HEK293 (cell line): ENCODE measurements at regions not wholly inside any gene's neighbourhood (a gene's known extent, or its start where the extent isn't known, plus 50 kb on each side); places are given as distances from the start of the nearest gene placed in this dataset.

ENCODE experiments used
- CTCF ChIA-PET: fragments of 350-600 bp; formaldehyde crosslinking; extraction: SDS; loops from one replicate; lab custom pipeline; 2021; ENCODE audit warnings: antibody characterized with exemption; lab: Yijun Ruan, JAX
- POLR2A ChIA-PET: fragments of 300-600 bp; formaldehyde crosslinking; extraction: SDS; loops from one replicate; lab custom pipeline; 2020; ENCODE audit warnings: antibody characterized with exemption, inconsistent platforms; lab: Yijun Ruan, JAX
- H3K27ac ChIP-seq: fragments of 200-500 bp; sonication (Bioruptor generic); 2 replicates; pipeline ENCODE4 v1.5.1; 2014; ENCODE audit warnings: low read depth, low read length, control low read depth, inconsistent platforms; ENCODE audit errors: extremely low read depth
- H3K36me3 ChIP-seq, 2 experiments: fragments of 200-500 bp in 1 of 2; sonication (Bioruptor generic) in 1 of 2; 1 replicate in 1 of 2; 2 replicates in 1 of 2; pipeline ENCODE4 v1.5.1; 2014 to 2017; ENCODE audit warnings: inconsistent platforms in 2 of 2, low read length in 2 of 2; ENCODE audit not compliant: control insufficient read depth in 2 of 2, insufficient read depth in 1 of 2
- H3K4me1 ChIP-seq: fragments of 200-500 bp; sonication (Bioruptor generic); 2 replicates; pipeline ENCODE4 v1.5.1; 2014; ENCODE audit warnings: mild to moderate bottlenecking, low read length, inconsistent platforms; ENCODE audit not compliant: control insufficient read depth, insufficient read depth
- H3K4me3 ChIP-seq: 2 replicates; pipeline ENCODE4 v1.5.1; 2011; ENCODE audit warnings: low read depth, mild to moderate bottlenecking, control low read depth, low read length, moderate library complexity
- H3K9me3 ChIP-seq: fragments of 200-500 bp; sonication (Bioruptor generic); 2 replicates; pipeline ENCODE4 v1.5.1; 2014; ENCODE audit warnings: low read depth, low read length, inconsistent platforms; ENCODE audit not compliant: control insufficient read depth, insufficient read depth
- BCL11A ChIP-seq: fragments of 450-650 bp; formaldehyde crosslinking; IDR thresholded peaks from 2 replicates; pipeline ENCODE4 v1.5.1; 2016; ENCODE audit warnings: low read depth, missing biosample characterization, missing genetic modification characterization
- GLI2 ChIP-seq: fragments of 450-650 bp; formaldehyde crosslinking; IDR thresholded peaks from 2 replicates; pipeline ENCODE4; 2017; ENCODE audit warnings: missing biosample characterization, missing genetic modification characterization, low read depth, borderline replicate concordance
- HOXC10 ChIP-seq: sonication (generic); formaldehyde crosslinking; IDR thresholded peaks from 2 replicates; pipeline ENCODE4 v1.8.1; 2023; ENCODE audit warnings: mild to moderate bottlenecking, missing genetic modification reagents
- KLF1 ChIP-seq: fragments of 450-650 bp; formaldehyde crosslinking; IDR thresholded peaks from 2 replicates; pipeline ENCODE4 v1.5.1; 2016; ENCODE audit warnings: missing biosample characterization, missing genetic modification characterization
- MYNN ChIP-seq: fragments of 450-650 bp; formaldehyde crosslinking; IDR thresholded peaks from 2 replicates; pipeline ENCODE4 v1.5.1; 2016; ENCODE audit warnings: missing biosample characterization, missing genetic modification characterization, borderline replicate concordance
- PBX3 ChIP-seq: sonication (generic); formaldehyde crosslinking; IDR thresholded peaks from 2 replicates; pipeline ENCODE4 v1.8.1; 2022; ENCODE audit warnings: mild to moderate bottlenecking, moderate library complexity, missing genetic modification reagents
- PRDM1 ChIP-seq: fragments of 450-650 bp; formaldehyde crosslinking; IDR thresholded peaks from 2 replicates; pipeline ENCODE4; 2016; ENCODE audit warnings: missing biosample characterization, missing genetic modification characterization
- PRDM6 ChIP-seq: fragments of 450-650 bp; formaldehyde crosslinking; IDR thresholded peaks from 2 replicates; pipeline ENCODE4 v1.5.1; 2017; ENCODE audit warnings: missing biosample characterization, missing genetic modification characterization
- SETDB1 ChIP-seq: IDR thresholded peaks from one replicate; pipeline ENCODE4 v1.6.1; 2017; ENCODE audit warnings: mild to moderate bottlenecking, low read length, moderate library complexity, mixed read lengths; ENCODE audit not compliant: insufficient read length
- ZNF174 ChIP-seq: fragments of 450-650 bp; formaldehyde crosslinking; IDR thresholded peaks from 2 replicates; pipeline ENCODE4 v1.5.0; 2017; ENCODE audit warnings: missing biosample characterization, mild to moderate bottlenecking, missing genetic modification characterization
- ZNF2 ChIP-seq: fragments of 450-650 bp; formaldehyde crosslinking; IDR thresholded peaks from 2 replicates; pipeline ENCODE4 v1.5.1; 2016; ENCODE audit warnings: missing biosample characterization, missing genetic modification characterization
- ZNF239 ChIP-seq: fragments of 450-650 bp; formaldehyde crosslinking; IDR thresholded peaks from 2 replicates; pipeline ENCODE4 v1.5.1; 2016; ENCODE audit warnings: missing biosample characterization, missing genetic modification characterization
- ZNF302 ChIP-seq: fragments of 450-650 bp; formaldehyde crosslinking; IDR thresholded peaks from 2 replicates; pipeline ENCODE4 v1.5.1; 2016; ENCODE audit warnings: missing biosample characterization, missing genetic modification characterization, low read depth
- ZNF311 ChIP-seq: fragments of 450-650 bp; formaldehyde crosslinking; IDR thresholded peaks from 2 replicates; pipeline ENCODE4 v1.5.1; 2017; ENCODE audit warnings: missing biosample characterization, missing genetic modification characterization, borderline replicate concordance
- ZNF37A ChIP-seq: fragments of 450-650 bp; IDR thresholded peaks from 2 replicates; pipeline ENCODE4 v1.5.1; 2018; ENCODE audit warnings: missing biosample characterization, missing genetic modification characterization
- ZNF394 ChIP-seq: fragments of 450-650 bp; formaldehyde crosslinking; IDR thresholded peaks from 2 replicates; pipeline ENCODE4 v1.5.1; 2016; ENCODE audit warnings: missing biosample characterization, missing genetic modification characterization, mild to moderate bottlenecking, moderate library complexity, borderline replicate concordance
- ZNF433 ChIP-seq: fragments of 450-650 bp; formaldehyde crosslinking; IDR thresholded peaks from 2 replicates; pipeline ENCODE4 v1.5.1; 2016; ENCODE audit warnings: missing biosample characterization, missing genetic modification characterization, low read depth
- ZNF510 ChIP-seq: fragments of 450-650 bp; formaldehyde crosslinking; IDR thresholded peaks from 2 replicates; pipeline ENCODE4 v1.5.1; 2018; ENCODE audit warnings: mild to moderate bottlenecking, missing genetic modification characterization, missing biosample characterization; ENCODE audit not compliant: insufficient replicate concordance
- ZNF530 ChIP-seq: fragments of 450-650 bp; formaldehyde crosslinking; IDR thresholded peaks from 2 replicates; pipeline ENCODE4 v1.5.1; 2016; ENCODE audit warnings: low read depth, missing biosample characterization, missing genetic modification characterization
- ZNF561 ChIP-seq: fragments of 450-650 bp; IDR thresholded peaks from 2 replicates; pipeline ENCODE4 v1.5.1; 2018; ENCODE audit warnings: missing biosample characterization, missing genetic modification characterization, borderline replicate concordance
- ZNF585B ChIP-seq: fragments of 450-650 bp; formaldehyde crosslinking; IDR thresholded peaks from 2 replicates; pipeline ENCODE4 v1.5.1; 2016; ENCODE audit warnings: missing biosample characterization, missing genetic modification characterization
- ZNF600 ChIP-seq: fragments of 450-650 bp; formaldehyde crosslinking; IDR thresholded peaks from 2 replicates; pipeline ENCODE4 v1.5.1; 2016; ENCODE audit warnings: missing biosample characterization, missing genetic modification characterization
- ZNF624 ChIP-seq: fragments of 450-650 bp; formaldehyde crosslinking; IDR thresholded peaks from 2 replicates; pipeline ENCODE4 v1.5.1; 2017; ENCODE audit warnings: missing biosample characterization, missing genetic modification characterization
- ZNF639 ChIP-seq: fragments of 450-650 bp; formaldehyde crosslinking; IDR thresholded peaks from 2 replicates; pipeline ENCODE4 v1.5.1; 2016; ENCODE audit warnings: missing biosample characterization, missing genetic modification characterization
- ZNF645 ChIP-seq: fragments of 450-650 bp; formaldehyde crosslinking; IDR thresholded peaks from 2 replicates; pipeline ENCODE4; 2016; ENCODE audit warnings: missing biosample characterization, missing genetic modification characterization
- ZNF677 ChIP-seq: fragments of 450-650 bp; IDR thresholded peaks from 2 replicates; pipeline ENCODE4 v1.5.0; 2018; ENCODE audit warnings: missing biosample characterization, mild to moderate bottlenecking, missing genetic modification characterization, moderate library complexity
- ZNF704 ChIP-seq: fragments of 450-650 bp; formaldehyde crosslinking; IDR thresholded peaks from 2 replicates; pipeline ENCODE4 v1.5.1; 2016; ENCODE audit warnings: missing biosample characterization, missing genetic modification characterization
- ZNF747 ChIP-seq: fragments of 450-650 bp; formaldehyde crosslinking; IDR thresholded peaks from 2 replicates; pipeline ENCODE4 v1.5.1; 2016; ENCODE audit warnings: missing biosample characterization, missing genetic modification characterization

GRCh38 chr1:195241066-195241465 is 1367.2 kb downstream of the KCNT2 start (continued):
- no peak for TF ChIP-seq ZNF302 (tag by site-specific recombination)
- TF ChIP-seq, all 188 proteins: peak for 0

- CTCF ChIA-PET: no interaction called here
- H3K4me3 ChIP-seq: no peak overlapping the region
- no peaks in the 10 kb centered on the region for H3K36me3 ChIP-seq
- H3K27ac ChIP-seq: no peak overlapping the region
- POLR2A ChIA-PET: no interaction called here
- no peaks in the 10 kb centered on the region for H3K4me1 ChIP-seq
- no peak for TF ChIP-seq ZNF394 (tag by site-specific recombination)
- no peak for TF ChIP-seq ZNF174 (tag by site-specific recombination)
- no peak for TF ChIP-seq ZNF433
- TF ChIP-seq KLF1 (tag by site-specific recombination): no peak
- TF ChIP-seq ZNF600: no peak
- TF ChIP-seq ZNF311 (tag by site-specific recombination): no peak
- no peak for TF ChIP-seq ZNF747 (tag by site-specific recombination)
- no peak for TF ChIP-seq ZNF239
- TF ChIP-seq BCL11A (tag by site-specific recombination): no peak
- TF ChIP-seq GLI2 (tag by site-specific recombination): no peak
- no peaks in the 10 kb centered on the region for H3K9me3 ChIP-seq
Observed at GRCh38 chr1:195238313-195238712, 1369.9 kb downstream of the KCNT2 start.

GRCh38 chr1:195236991-195237889 is 1371.0 kb downstream of the KCNT2 start:
- Histone ChIP-seq H3K9me3 (no peaks in the 10 kb centered on the region), H3K4me1 (no peaks in the 10 kb centered on the region), H3K36me3 (no peaks in the 10 kb centered on the region), H3K27ac (no peak overlapping the region), H3K4me3 (no peak overlapping the region)
- ChIA-PET CTCF (no interaction called here), POLR2A (no interaction called here)
- no peak for TF ChIP-seq ZNF585B
- no peak for TF ChIP-seq PRDM6 (tag by site-specific recombination)
- no peak for TF ChIP-seq ZNF561 (tag by site-specific recombination)
- TF ChIP-seq ZNF704 (tag by site-specific recombination): no peak
- no peak for TF ChIP-seq ZNF624
- TF ChIP-seq ZNF510 (tag by site-specific recombination): no peak
- TF ChIP-seq MYNN (tag by site-specific recombination): no peak
- no peak for TF ChIP-seq ZNF2 (tag by site-specific recombination)
- TF ChIP-seq ZNF639: no peak
- no peak for TF ChIP-seq ZNF677
- no peak for TF ChIP-seq HOXC10 (CRISPR knock-in tag)
- TF ChIP-seq PRDM1 (tag by site-specific recombination): no peak
- no peak for TF ChIP-seq SETDB1
- TF ChIP-seq ZNF37A (tag by site-specific recombination): no peak
- TF ChIP-seq ZNF645 (tag by site-specific recombination): no peak
- TF ChIP-seq PBX3: no peak
- no peak for TF ChIP-seq ZNF530
